ENCODE measurements at regions not wholly inside any gene's neighbourhood (a gene's known extent, or its start where the extent isn't known, plus 50 kb on each side); places are given as distances from the start of the nearest gene placed in this dataset.
"Not testable (repeated sequence)": the region's sequence is repeated elsewhere in the genome, so short reads cannot be mapped to it uniquely, and the experiment has no call there.

- H3K9me3 ChIP-seq (ENCODE audit: control insufficient read depth, low read length): no peaks in the 10 kb centered on the region
- no peaks in the 10 kb centered on the region for H3K36me3 ChIP-seq (ENCODE audit: control insufficient read depth, insufficient read depth, low read length)
- no peaks in the 10 kb centered on the region for H3K27me3 ChIP-seq (ENCODE audit: control insufficient read depth, insufficient read depth, low read length)
- H3K9ac ChIP-seq (ENCODE audit: low read length): no peak overlapping the region
- H3K4me3 ChIP-seq (ENCODE audit: low read length): no peak overlapping the region
- H3K4me1 ChIP-seq (ENCODE audit: control insufficient read depth, insufficient read depth, low read length): peaks cover 21% of the 10 kb centered on the region
Measured at GRCh38 chr5:96330530-96331140, 102.4 kb downstream of the PCSK1 start.

GRCh38 chr5:96329886-96330529 is 103.0 kb downstream of the PCSK1 start:
- H3K36me3 ChIP-seq (ENCODE audit: control insufficient read depth, insufficient read depth, low read length): no peaks in the 10 kb centered on the region
- H3K4me1 ChIP-seq (ENCODE audit: control insufficient read depth, insufficient read depth, low read length): peaks cover 21% of the 10 kb centered on the region
- no peak overlapping the region for H3K9ac ChIP-seq (ENCODE audit: low read length)
- H3K9me3 ChIP-seq (ENCODE audit: control insufficient read depth, low read length): no peaks in the 10 kb centered on the region
- H3K4me3 ChIP-seq (ENCODE audit: low read length): no peak overlapping the region
- H3K27me3 ChIP-seq (ENCODE audit: control insufficient read depth, insufficient read depth, low read length): no peaks in the 10 kb centered on the region

- Histone ChIP-seq H3K36me3 (ENCODE audit: control insufficient read depth, insufficient read depth, low read length) (no peaks in the 10 kb centered on the region), H3K4me3 (ENCODE audit: low read length) (no peak overlapping the region), H3K9ac (ENCODE audit: low read length) (no peak overlapping the region), H3K4me1 (ENCODE audit: control insufficient read depth, insufficient read depth, low read length) (peaks cover 21% of the 10 kb centered on the region), H3K27me3 (ENCODE audit: control insufficient read depth, insufficient read depth, low read length) (no peaks in the 10 kb centered on the region), H3K9me3 (ENCODE audit: control insufficient read depth, low read length) (no peaks in the 10 kb centered on the region)
Measured at GRCh38 chr5:96329289-96329688, 103.8 kb downstream of the PCSK1 start.

DNA sequence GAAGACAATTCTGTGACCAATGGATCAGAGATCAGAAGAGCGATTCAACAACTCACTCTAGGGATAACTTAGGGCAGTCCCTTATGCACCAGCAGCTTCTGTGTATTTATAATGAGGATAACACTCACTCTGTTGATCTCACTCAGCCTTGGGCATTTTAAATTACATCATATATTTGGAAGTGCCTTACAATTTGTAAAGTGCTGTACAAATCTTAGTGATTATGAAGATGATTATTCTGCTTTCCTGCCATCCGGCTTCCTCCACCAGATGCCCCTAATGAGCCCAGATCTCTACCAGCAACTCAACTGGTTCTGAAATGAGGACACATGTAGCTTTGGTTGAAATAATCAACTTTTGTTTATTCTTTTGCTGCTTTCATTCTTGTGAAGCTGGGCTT is 105.3 kb downstream of the PCSK1 start:
- H3K4me1 ChIP-seq (ENCODE audit: control insufficient read depth, insufficient read depth, low read length): peaks cover 13% of the 10 kb centered on the region
- H3K9me3 ChIP-seq (ENCODE audit: control insufficient read depth, low read length): no peaks in the 10 kb centered on the region
- no peak overlapping the region for H3K9ac ChIP-seq (ENCODE audit: low read length)
- H3K4me3 ChIP-seq (ENCODE audit: low read length): no peak overlapping the region
- no peaks in the 10 kb centered on the region for H3K27me3 ChIP-seq (ENCODE audit: control insufficient read depth, insufficient read depth, low read length)
- no peaks in the 10 kb centered on the region for H3K36me3 ChIP-seq (ENCODE audit: control insufficient read depth, insufficient read depth, low read length)

- Histone ChIP-seq H3K36me3 (ENCODE audit: control insufficient read depth, insufficient read depth, low read length) (no peaks in the 10 kb centered on the region), H3K4me3 (ENCODE audit: low read length) (no peak overlapping the region), H3K9ac (ENCODE audit: low read length) (no peak overlapping the region), H3K27me3 (ENCODE audit: control insufficient read depth, insufficient read depth, low read length) (no peaks in the 10 kb centered on the region), H3K4me1 (ENCODE audit: control insufficient read depth, insufficient read depth, low read length) (peaks cover 8% of the 10 kb centered on the region), H3K9me3 (ENCODE audit: control insufficient read depth, low read length) (no peaks in the 10 kb centered on the region)
Measured at GRCh38 chr5:96326902-96327301, 106.1 kb downstream of the PCSK1 start.

- H3K27me3 ChIP-seq (ENCODE audit: control insufficient read depth, insufficient read depth, low read length): no peaks in the 10 kb centered on the region
- H3K36me3 ChIP-seq (ENCODE audit: control insufficient read depth, insufficient read depth, low read length): no peaks in the 10 kb centered on the region
- H3K9me3 ChIP-seq (ENCODE audit: control insufficient read depth, low read length): no peaks in the 10 kb centered on the region
- no peaks in the 10 kb centered on the region for H3K4me1 ChIP-seq (ENCODE audit: control insufficient read depth, insufficient read depth, low read length)
- no peak overlapping the region for H3K4me3 ChIP-seq (ENCODE audit: low read length)
- H3K9ac ChIP-seq (ENCODE audit: low read length): no peak overlapping the region
Measured at GRCh38 chr5:96324708-96325107, 108.3 kb downstream of the PCSK1 start.

GRCh38 chr5:96322865-96323264 is 110.2 kb downstream of the PCSK1 start:
- Histone ChIP-seq H3K9ac (ENCODE audit: low read length) (no peak overlapping the region), H3K4me3 (ENCODE audit: low read length) (no peak overlapping the region), H3K36me3 (ENCODE audit: control insufficient read depth, insufficient read depth, low read length) (no peaks in the 10 kb centered on the region), H3K9me3 (ENCODE audit: control insufficient read depth, low read length) (no peaks in the 10 kb centered on the region), H3K4me1 (ENCODE audit: control insufficient read depth, insufficient read depth, low read length) (no peaks in the 10 kb centered on the region), H3K27me3 (ENCODE audit: control insufficient read depth, insufficient read depth, low read length) (no peaks in the 10 kb centered on the region)

GRCh38 chr5:96322217-96322616 is 110.8 kb downstream of the PCSK1 start:
- no peak overlapping the region for H3K9ac ChIP-seq (ENCODE audit: low read length)
- H3K4me3 ChIP-seq (ENCODE audit: low read length): no peak overlapping the region
- no peaks in the 10 kb centered on the region for H3K36me3 ChIP-seq (ENCODE audit: control insufficient read depth, insufficient read depth, low read length)
- H3K27me3 ChIP-seq (ENCODE audit: control insufficient read depth, insufficient read depth, low read length): no peaks in the 10 kb centered on the region
- no peaks in the 10 kb centered on the region for H3K9me3 ChIP-seq (ENCODE audit: control insufficient read depth, low read length)
- no peaks in the 10 kb centered on the region for H3K4me1 ChIP-seq (ENCODE audit: control insufficient read depth, insufficient read depth, low read length)

DNA sequence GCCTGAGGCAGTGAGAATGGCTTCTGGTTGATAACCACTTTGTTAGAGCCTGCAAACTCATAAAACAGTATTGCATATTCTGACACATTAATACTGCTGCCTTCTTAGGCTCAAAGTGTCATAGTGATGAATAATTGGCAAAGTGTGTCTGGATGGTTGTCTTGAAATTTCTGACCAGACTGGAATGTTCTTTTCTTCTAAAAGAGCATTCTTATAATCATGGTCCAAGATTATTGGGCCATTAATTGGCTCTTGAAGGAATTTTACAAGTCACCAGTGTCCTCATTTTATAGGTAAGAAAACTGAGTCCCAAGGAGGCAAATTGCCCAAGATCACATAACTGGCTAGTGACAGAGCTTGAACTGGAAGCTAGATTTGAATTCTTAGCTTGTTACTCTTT is 111.7 kb downstream of the PCSK1 start:
- Histone ChIP-seq H3K9me3 (ENCODE audit: control insufficient read depth, low read length) (no peaks in the 10 kb centered on the region), H3K9ac (ENCODE audit: low read length) (no peak overlapping the region), H3K4me3 (ENCODE audit: low read length) (no peak overlapping the region), H3K4me1 (ENCODE audit: control insufficient read depth, insufficient read depth, low read length) (no peaks in the 10 kb centered on the region), H3K36me3 (ENCODE audit: control insufficient read depth, insufficient read depth, low read length) (no peaks in the 10 kb centered on the region), H3K27me3 (ENCODE audit: control insufficient read depth, insufficient read depth, low read length) (no peaks in the 10 kb centered on the region)

GRCh38 chr5:96320797-96321196 is 112.3 kb downstream of the PCSK1 start:
- Histone ChIP-seq H3K9ac (ENCODE audit: low read length) (no peak overlapping the region), H3K27me3 (ENCODE audit: control insufficient read depth, insufficient read depth, low read length) (no peaks in the 10 kb centered on the region), H3K4me1 (ENCODE audit: control insufficient read depth, insufficient read depth, low read length) (no peaks in the 10 kb centered on the region), H3K4me3 (ENCODE audit: low read length) (no peak overlapping the region), H3K9me3 (ENCODE audit: control insufficient read depth, low read length) (no peaks in the 10 kb centered on the region), H3K36me3 (ENCODE audit: control insufficient read depth, insufficient read depth, low read length) (no peaks in the 10 kb centered on the region)

DNA sequence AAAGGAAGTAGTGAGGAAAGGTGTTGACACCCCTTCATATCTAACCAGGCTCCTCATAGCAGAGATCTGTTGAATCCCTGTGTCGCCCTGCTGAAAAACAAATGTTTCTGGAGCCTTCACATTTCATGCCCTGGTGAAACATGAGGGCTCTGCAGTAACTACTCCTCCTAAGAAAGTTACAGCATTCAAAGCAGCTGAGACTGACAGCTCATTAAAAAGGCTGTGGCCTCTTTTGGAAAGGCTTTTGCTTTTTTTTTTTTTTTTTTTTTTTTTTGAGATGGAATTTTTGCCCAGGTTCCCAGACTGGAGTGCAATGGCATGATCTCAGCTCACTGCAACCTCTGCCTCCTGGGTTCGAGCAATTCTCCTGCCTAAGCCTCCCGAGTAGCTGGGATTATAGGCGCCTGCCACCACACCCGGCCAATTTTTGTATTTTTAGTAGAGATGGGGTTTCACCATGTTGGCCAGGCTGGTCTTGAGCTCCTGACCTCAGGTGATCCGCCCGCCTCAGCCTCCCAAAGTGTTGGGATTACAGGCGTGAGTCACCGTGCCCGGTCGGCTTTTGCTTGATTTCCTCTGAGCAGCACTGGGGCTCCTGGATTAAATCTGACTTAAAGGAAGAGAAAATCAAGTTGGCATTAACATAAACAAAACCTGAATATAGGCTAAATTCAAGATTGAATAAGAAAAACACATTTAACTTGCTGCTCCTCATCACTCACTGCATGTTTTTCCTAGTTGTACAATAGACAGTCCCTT is 112.9 kb downstream of the PCSK1 start:
- not testable (repeated sequence) for H3K4me3 ChIP-seq (ENCODE audit: low read length); H3K4me1 ChIP-seq (ENCODE audit: control insufficient read depth, insufficient read depth, low read length); H3K27me3 ChIP-seq (ENCODE audit: control insufficient read depth, insufficient read depth, low read length)

DNA sequence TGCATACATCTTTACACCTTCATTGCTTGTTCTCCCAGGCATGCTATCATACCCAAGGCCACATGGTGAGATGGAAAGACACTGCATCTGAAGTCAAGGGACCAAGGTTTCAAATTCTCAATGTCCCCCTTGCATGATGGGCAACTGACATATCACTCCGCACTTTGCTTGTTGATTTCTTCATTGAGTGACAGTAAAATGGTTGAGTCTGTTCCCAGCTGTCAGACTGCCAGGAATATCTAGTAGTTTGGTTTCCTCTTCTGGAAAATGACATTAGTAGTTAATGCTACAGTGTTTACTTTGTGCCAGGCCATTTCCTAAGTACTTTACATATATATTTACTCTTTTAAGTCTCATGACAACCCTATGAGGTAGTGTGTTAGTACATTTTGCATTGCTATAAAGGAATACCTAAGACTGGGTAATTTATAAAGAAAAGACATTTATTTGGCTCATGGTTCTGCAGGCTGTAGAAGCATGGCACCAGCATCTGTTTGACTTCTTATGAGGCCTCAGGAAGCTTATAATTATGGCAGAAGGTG is 114.4 kb downstream of the PCSK1 start:
- H3K9ac ChIP-seq (ENCODE audit: low read length): no peak overlapping the region
- no peaks in the 10 kb centered on the region for H3K27me3 ChIP-seq (ENCODE audit: control insufficient read depth, insufficient read depth, low read length)
- no peaks in the 10 kb centered on the region for H3K9me3 ChIP-seq (ENCODE audit: control insufficient read depth, low read length)
- no peaks in the 10 kb centered on the region for H3K4me1 ChIP-seq (ENCODE audit: control insufficient read depth, insufficient read depth, low read length)
- no peaks in the 10 kb centered on the region for H3K36me3 ChIP-seq (ENCODE audit: control insufficient read depth, insufficient read depth, low read length)
- no peak overlapping the region for H3K4me3 ChIP-seq (ENCODE audit: low read length)

More for the DNA sequence above, 112.9 kb downstream of the PCSK1 start:
- H3K9me3 ChIP-seq (ENCODE audit: control insufficient read depth, low read length); H3K36me3 ChIP-seq (ENCODE audit: control insufficient read depth, insufficient read depth, low read length); H3K9ac ChIP-seq (ENCODE audit: low read length): not testable (repeated sequence)

Data from mucosa of stomach (tissue), 1 donor.